HEK293 (cell line): ENCODE measurements at regions not wholly inside any gene's neighbourhood (a gene's known extent, or its start where the extent isn't known, plus 50 kb on each side); places are given as distances from the start of the nearest gene placed in this dataset.

Experiments
- CTCF ChIA-PET: fragments of 350-600 bp; formaldehyde crosslinking; extraction: SDS; loops from one replicate; lab custom pipeline; 2021; ENCODE audit warnings: antibody characterized with exemption; lab: Yijun Ruan, JAX
- POLR2A ChIA-PET: fragments of 300-600 bp; formaldehyde crosslinking; extraction: SDS; loops from one replicate; lab custom pipeline; 2020; ENCODE audit warnings: antibody characterized with exemption, inconsistent platforms; lab: Yijun Ruan, JAX
- H3K27ac ChIP-seq: fragments of 200-500 bp; sonication (Bioruptor generic); 2 replicates; pipeline ENCODE4 v1.5.1; 2014; ENCODE audit warnings: low read depth, low read length, control low read depth, inconsistent platforms; ENCODE audit errors: extremely low read depth
- H3K36me3 ChIP-seq, 2 experiments: fragments of 200-500 bp in 1 of 2; sonication (Bioruptor generic) in 1 of 2; 1 replicate in 1 of 2; 2 replicates in 1 of 2; pipeline ENCODE4 v1.5.1; 2014 to 2017; ENCODE audit warnings: inconsistent platforms in 2 of 2, low read length in 2 of 2; ENCODE audit not compliant: control insufficient read depth in 2 of 2, insufficient read depth in 1 of 2
- H3K4me1 ChIP-seq: fragments of 200-500 bp; sonication (Bioruptor generic); 2 replicates; pipeline ENCODE4 v1.5.1; 2014; ENCODE audit warnings: mild to moderate bottlenecking, low read length, inconsistent platforms; ENCODE audit not compliant: control insufficient read depth, insufficient read depth
- H3K4me3 ChIP-seq: 2 replicates; pipeline ENCODE4 v1.5.1; 2011; ENCODE audit warnings: low read depth, mild to moderate bottlenecking, control low read depth, low read length, moderate library complexity
- H3K9me3 ChIP-seq: fragments of 200-500 bp; sonication (Bioruptor generic); 2 replicates; pipeline ENCODE4 v1.5.1; 2014; ENCODE audit warnings: low read depth, low read length, inconsistent platforms; ENCODE audit not compliant: control insufficient read depth, insufficient read depth
- GLI4 ChIP-seq: fragments of 450-650 bp; formaldehyde crosslinking; IDR thresholded peaks from 2 replicates; pipeline ENCODE4 v1.5.1; 2016; ENCODE audit warnings: missing biosample characterization, missing genetic modification characterization
- GLIS1 ChIP-seq: fragments of 450-650 bp; formaldehyde crosslinking; IDR thresholded peaks from 2 replicates; pipeline ENCODE4 v1.5.1; 2016; ENCODE audit warnings: missing biosample characterization, missing genetic modification characterization
- HOXC10 ChIP-seq: sonication (generic); formaldehyde crosslinking; IDR thresholded peaks from 2 replicates; pipeline ENCODE4 v1.8.1; 2023; ENCODE audit warnings: mild to moderate bottlenecking, missing genetic modification reagents
- OSR2 ChIP-seq: fragments of 450-650 bp; formaldehyde crosslinking; IDR thresholded peaks from 2 replicates; pipeline ENCODE4 v1.5.1; 2016; ENCODE audit warnings: missing biosample characterization, missing genetic modification characterization
- REPIN1 ChIP-seq: fragments of 450-650 bp; formaldehyde crosslinking; IDR thresholded peaks from 2 replicates; pipeline ENCODE4 v1.5.1; 2017; ENCODE audit warnings: missing biosample characterization, missing genetic modification characterization, low read depth
- SP7 ChIP-seq: fragments of 450-650 bp; formaldehyde crosslinking; IDR thresholded peaks from 2 replicates; pipeline ENCODE4 v1.5.1; 2016; ENCODE audit warnings: missing biosample characterization, missing genetic modification characterization
- TCF7L2 ChIP-seq: IDR thresholded peaks from 2 replicates; pipeline ENCODE4 v1.6.1; 2011; ENCODE audit warnings: low read depth, mild to moderate bottlenecking, inconsistent platforms, low read length, moderate library complexity, borderline replicate concordance
- ZBTB7A ChIP-seq: fragments of 450-650 bp; formaldehyde crosslinking; IDR thresholded peaks from 2 replicates; pipeline ENCODE4 v1.5.1; 2016; ENCODE audit warnings: low read depth, missing biosample characterization, missing genetic modification characterization
- ZNF155 ChIP-seq: fragments of 450-650 bp; formaldehyde crosslinking; IDR thresholded peaks from 2 replicates; pipeline ENCODE4 v1.5.1; 2016; ENCODE audit warnings: missing biosample characterization, missing genetic modification characterization
- ZNF423 ChIP-seq: fragments of 450-650 bp; formaldehyde crosslinking; IDR thresholded peaks from 2 replicates; pipeline ENCODE4 v1.5.1; 2016; ENCODE audit warnings: missing biosample characterization, missing genetic modification characterization
- ZNF624 ChIP-seq: fragments of 450-650 bp; formaldehyde crosslinking; IDR thresholded peaks from 2 replicates; pipeline ENCODE4 v1.5.1; 2017; ENCODE audit warnings: missing biosample characterization, missing genetic modification characterization
- ZNF830 ChIP-seq: fragments of 450-650 bp; IDR thresholded peaks from 2 replicates; pipeline ENCODE4 v1.5.0; 2018; ENCODE audit warnings: missing biosample characterization, missing genetic modification characterization, low read depth, mild to moderate bottlenecking, moderate library complexity
- ZSCAN16 ChIP-seq: fragments of 450-650 bp; formaldehyde crosslinking; IDR thresholded peaks from 2 replicates; pipeline ENCODE4 v1.5.1; 2016; ENCODE audit warnings: missing biosample characterization, missing genetic modification characterization
- ZSCAN5A ChIP-seq: fragments of 450-650 bp; formaldehyde crosslinking; IDR thresholded peaks from 2 replicates; pipeline ENCODE4 v1.5.1; 2016; ENCODE audit warnings: missing biosample characterization, missing genetic modification characterization
- TF ChIP-seq, protein P1 (sequence below): fragments of 450-650 bp; formaldehyde crosslinking; IDR thresholded peaks from 2 replicates; pipeline ENCODE4 v1.5.1; 2017; ENCODE audit warnings: missing biosample characterization, missing genetic modification characterization
- TF ChIP-seq, protein P2 (sequence below): fragments of 450-650 bp; formaldehyde crosslinking; IDR thresholded peaks from 2 replicates; pipeline ENCODE4 v1.5.1; 2016; ENCODE audit warnings: missing biosample characterization, missing genetic modification characterization, borderline replicate concordance
- TF ChIP-seq, protein P3 (sequence below): fragments of 450-650 bp; formaldehyde crosslinking; IDR thresholded peaks from 2 replicates; pipeline ENCODE4 v1.5.1; 2016; ENCODE audit warnings: missing biosample characterization, missing genetic modification characterization, borderline replicate concordance

DNA sequence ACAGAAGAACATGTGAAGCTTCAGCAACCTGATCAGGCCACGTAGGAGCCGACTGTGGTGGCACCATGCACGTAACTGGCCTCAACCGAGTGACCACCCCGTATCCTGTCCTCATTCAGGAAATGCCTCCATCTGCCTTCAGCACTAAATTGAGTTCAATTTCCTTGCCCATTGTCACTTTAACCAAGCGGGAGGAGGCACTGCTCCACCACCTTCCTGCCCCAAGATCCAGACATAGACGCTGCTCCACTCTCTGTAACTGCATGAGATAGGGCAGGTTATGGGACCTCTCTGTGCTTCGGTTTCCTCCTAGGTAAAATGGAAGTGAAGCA is 80.1 kb upstream of the POMGNT2 start:
- CTCF ChIA-PET, result no interaction called here

DNA sequence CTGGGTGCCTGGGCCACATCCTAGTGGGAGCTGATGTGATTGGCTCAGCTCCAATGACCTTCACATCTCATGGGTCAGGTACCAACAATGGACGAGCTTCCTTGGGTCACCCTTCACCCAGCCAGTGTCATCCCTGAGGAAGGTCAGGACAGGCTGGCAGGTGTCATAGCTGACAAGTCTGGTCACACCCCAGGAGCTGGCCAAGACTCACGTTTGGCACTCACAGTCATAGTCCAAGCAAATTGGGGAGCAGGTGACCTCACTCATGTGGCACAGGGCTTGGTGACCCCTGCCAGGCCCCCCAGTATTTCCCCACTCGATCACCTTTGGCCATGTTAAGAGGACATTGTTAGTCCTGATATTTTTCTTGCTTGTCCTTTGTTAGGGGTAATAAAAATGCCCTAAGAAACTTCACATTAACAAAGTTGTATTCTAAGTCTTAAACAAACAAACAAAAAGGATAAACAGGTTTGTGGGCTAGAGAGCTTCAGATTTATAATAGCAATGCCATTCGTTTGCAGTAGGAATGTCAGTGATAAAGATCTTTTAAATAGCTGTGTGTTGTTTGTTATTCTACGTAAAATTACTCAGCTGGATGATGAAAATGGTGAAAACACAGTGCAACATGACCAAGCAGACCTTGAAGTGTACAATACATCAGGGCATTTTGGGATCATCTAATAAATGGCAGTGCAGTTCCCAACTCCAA is 79.5 kb upstream of the POMGNT2 start:
- ChIA-PET POLR2A (no interaction called here), CTCF (interaction anchor here (1.1 kb wide), 1 partner anchor 30 kb away, joined by 4 read pairs; no protein-coding TSS in a partner anchor)
- Histone ChIP-seq H3K36me3 (no peaks in the 10 kb centered on the region), H3K4me3 (no peak overlapping the region), H3K4me1 (no peaks in the 10 kb centered on the region), H3K9me3 (no peaks in the 10 kb centered on the region), H3K27ac (no peak overlapping the region)
- TF ChIP-seq ZNF830 (tag by site-specific recombination) (no peak), GLI4 (no peak), HOXC10 (CRISPR knock-in tag) (no peak), SP7 (tag by site-specific recombination) (no peak), TCF7L2 (no peak), OSR2 (tag by site-specific recombination) (no peak), REPIN1 (tag by site-specific recombination) (no peak)
- TF ChIP-seq, protein P1, sequence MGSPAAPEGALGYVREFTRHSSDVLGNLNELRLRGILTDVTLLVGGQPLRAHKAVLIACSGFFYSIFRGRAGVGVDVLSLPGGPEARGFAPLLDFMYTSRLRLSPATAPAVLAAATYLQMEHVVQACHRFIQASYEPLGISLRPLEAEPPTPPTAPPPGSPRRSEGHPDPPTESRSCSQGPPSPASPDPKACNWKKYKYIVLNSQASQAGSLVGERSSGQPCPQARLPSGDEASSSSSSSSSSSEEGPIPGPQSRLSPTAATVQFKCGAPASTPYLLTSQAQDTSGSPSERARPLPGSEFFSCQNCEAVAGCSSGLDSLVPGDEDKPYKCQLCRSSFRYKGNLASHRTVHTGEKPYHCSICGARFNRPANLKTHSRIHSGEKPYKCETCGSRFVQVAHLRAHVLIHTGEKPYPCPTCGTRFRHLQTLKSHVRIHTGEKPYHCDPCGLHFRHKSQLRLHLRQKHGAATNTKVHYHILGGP, result peak; percentile 68

More for the DNA sequence above, 80.1 kb upstream of the POMGNT2 start:
- H3K4me1 ChIP-seq, result no peaks in the 10 kb centered on the region
- H3K4me3 ChIP-seq, result no peak overlapping the region
- H3K27ac ChIP-seq, result no peak overlapping the region
- H3K9me3 ChIP-seq, result no peaks in the 10 kb centered on the region
- TF ChIP-seq ZNF423 (tag by site-specific recombination) (no peak), ZNF624 (tag by site-specific recombination) (no peak), GLIS1 (no peak), ZBTB7A (tag by site-specific recombination) (no peak), ZSCAN5A (no peak), ZSCAN16 (no peak), ZNF155 (no peak)
- TF ChIP-seq, protein P2, sequence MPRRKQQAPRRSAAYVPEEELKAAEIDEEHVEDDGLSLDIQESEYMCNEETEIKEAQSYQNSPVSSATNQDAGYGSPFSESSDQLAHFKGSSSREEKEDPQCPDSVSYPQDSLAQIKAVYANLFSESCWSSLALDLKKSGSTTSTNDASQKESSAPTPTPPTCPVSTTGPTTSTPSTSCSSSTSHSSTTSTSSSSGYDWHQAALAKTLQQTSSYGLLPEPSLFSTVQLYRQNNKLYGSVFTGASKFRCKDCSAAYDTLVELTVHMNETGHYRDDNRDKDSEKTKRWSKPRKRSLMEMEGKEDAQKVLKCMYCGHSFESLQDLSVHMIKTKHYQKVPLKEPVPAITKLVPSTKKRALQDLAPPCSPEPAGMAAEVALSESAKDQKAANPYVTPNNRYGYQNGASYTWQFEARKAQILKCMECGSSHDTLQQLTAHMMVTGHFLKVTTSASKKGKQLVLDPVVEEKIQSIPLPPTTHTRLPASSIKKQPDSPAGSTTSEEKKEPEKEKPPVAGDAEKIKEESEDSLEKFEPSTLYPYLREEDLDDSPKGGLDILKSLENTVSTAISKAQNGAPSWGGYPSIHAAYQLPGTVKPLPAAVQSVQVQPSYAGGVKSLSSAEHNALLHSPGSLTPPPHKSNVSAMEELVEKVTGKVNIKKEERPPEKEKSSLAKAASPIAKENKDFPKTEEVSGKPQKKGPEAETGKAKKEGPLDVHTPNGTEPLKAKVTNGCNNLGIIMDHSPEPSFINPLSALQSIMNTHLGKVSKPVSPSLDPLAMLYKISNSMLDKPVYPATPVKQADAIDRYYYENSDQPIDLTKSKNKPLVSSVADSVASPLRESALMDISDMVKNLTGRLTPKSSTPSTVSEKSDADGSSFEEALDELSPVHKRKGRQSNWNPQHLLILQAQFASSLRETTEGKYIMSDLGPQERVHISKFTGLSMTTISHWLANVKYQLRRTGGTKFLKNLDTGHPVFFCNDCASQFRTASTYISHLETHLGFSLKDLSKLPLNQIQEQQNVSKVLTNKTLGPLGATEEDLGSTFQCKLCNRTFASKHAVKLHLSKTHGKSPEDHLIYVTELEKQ, result no peak
- TF ChIP-seq, protein P3, sequence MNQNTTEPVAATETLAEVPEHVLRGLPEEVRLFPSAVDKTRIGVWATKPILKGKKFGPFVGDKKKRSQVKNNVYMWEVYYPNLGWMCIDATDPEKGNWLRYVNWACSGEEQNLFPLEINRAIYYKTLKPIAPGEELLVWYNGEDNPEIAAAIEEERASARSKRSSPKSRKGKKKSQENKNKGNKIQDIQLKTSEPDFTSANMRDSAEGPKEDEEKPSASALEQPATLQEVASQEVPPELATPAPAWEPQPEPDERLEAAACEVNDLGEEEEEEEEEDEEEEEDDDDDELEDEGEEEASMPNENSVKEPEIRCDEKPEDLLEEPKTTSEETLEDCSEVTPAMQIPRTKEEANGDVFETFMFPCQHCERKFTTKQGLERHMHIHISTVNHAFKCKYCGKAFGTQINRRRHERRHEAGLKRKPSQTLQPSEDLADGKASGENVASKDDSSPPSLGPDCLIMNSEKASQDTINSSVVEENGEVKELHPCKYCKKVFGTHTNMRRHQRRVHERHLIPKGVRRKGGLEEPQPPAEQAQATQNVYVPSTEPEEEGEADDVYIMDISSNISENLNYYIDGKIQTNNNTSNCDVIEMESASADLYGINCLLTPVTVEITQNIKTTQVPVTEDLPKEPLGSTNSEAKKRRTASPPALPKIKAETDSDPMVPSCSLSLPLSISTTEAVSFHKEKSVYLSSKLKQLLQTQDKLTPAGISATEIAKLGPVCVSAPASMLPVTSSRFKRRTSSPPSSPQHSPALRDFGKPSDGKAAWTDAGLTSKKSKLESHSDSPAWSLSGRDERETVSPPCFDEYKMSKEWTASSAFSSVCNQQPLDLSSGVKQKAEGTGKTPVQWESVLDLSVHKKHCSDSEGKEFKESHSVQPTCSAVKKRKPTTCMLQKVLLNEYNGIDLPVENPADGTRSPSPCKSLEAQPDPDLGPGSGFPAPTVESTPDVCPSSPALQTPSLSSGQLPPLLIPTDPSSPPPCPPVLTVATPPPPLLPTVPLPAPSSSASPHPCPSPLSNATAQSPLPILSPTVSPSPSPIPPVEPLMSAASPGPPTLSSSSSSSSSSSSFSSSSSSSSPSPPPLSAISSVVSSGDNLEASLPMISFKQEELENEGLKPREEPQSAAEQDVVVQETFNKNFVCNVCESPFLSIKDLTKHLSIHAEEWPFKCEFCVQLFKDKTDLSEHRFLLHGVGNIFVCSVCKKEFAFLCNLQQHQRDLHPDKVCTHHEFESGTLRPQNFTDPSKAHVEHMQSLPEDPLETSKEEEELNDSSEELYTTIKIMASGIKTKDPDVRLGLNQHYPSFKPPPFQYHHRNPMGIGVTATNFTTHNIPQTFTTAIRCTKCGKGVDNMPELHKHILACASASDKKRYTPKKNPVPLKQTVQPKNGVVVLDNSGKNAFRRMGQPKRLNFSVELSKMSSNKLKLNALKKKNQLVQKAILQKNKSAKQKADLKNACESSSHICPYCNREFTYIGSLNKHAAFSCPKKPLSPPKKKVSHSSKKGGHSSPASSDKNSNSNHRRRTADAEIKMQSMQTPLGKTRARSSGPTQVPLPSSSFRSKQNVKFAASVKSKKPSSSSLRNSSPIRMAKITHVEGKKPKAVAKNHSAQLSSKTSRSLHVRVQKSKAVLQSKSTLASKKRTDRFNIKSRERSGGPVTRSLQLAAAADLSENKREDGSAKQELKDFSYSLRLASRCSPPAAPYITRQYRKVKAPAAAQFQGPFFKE, result no peak
- TF ChIP-seq, all 188 proteins: peak for 0
- no peaks in the 10 kb centered on the region for H3K36me3 ChIP-seq
- POLR2A ChIA-PET, result no interaction called here
